ENCODE measurements at regions not wholly inside any gene's neighbourhood (a gene's known extent, or its start where the extent isn't known, plus 50 kb on each side); places are given as distances from the start of the nearest gene placed in this dataset.

DNA sequence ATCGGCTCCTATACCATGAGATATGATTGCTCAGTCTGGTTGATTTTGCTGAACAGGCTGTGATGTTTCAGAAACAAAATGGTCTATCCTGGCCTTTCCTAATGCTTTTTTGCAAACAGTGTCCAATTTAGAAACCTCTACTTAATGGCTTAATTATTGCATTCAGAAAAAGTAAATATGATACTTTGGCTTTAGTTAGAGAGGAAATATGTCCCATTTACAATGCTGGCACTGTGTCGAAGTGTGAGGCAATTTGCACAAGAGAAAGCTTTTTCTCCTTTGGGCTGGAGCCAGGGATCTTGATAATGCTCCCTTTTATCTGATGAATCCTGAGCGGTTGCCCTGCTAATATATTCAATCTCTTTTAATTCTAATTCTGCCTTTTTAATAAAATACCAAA, 418.9 kb downstream of the EPHA4 start:
- ChIA-PET POLR2A (ENCODE audit: unreplicated experiment) (no interaction called here), CTCF (no interaction called here)
- Histone ChIP-seq H3K27me3 (ENCODE audit: low read length) (peaks cover 23% of the 10 kb centered on the region; the same call in 1 of the 2 replicates), H3F3A (ENCODE audit: low read length, unreplicated experiment) (no peaks in the 10 kb centered on the region), H3K9me2 (replicated peaks; ENCODE audit: low read length) (no peaks in the 10 kb centered on the region), H3K4me3 (ENCODE audit: low read length) (no peak overlapping the region), H3K4me1 (ENCODE audit: insufficient read depth, low read length) (no peaks in the 10 kb centered on the region), H2AFZ (ENCODE audit: low read length) (no peak overlapping the region), H3K9me3 (ENCODE audit: low read length) (no peaks in the 10 kb centered on the region), H4K20me1 (ENCODE audit: low read length) (no peaks in the 10 kb centered on the region), H3K27ac (ENCODE audit: low read length) (no peak overlapping the region), H3K4me2 (ENCODE audit: low read length) (no peak overlapping the region), H3K36me3 (ENCODE audit: low read depth, low read length) (no peaks in the 10 kb centered on the region), H3K9ac (ENCODE audit: low read length) (no peak overlapping the region), H3K79me2 (ENCODE audit: low read length) (no peaks in the 10 kb centered on the region)
- no TSS peak for BruUV-seq (replicated peaks)
- ATAC-seq, result no peak
- DNase-seq, result no peak
- no peak for TF ChIP-seq EZH2phosphoT487 (IDR thresholded peaks at IDR 0.05; ENCODE audit: borderline replicate concordance, low read length)
- TF ChIP-seq EZH2 (IDR thresholded peaks at IDR 0.05; ENCODE audit: low read length, unreplicated experiment), result no peak
- TF ChIP-seq CTCF (conservative IDR thresholded peaks at IDR 0.05; ENCODE audit: low read depth, low read length), result no peak
- intact Hi-C loops (cut with micrococcal nuclease), result no loop called here

- no TSS peak for BruUV-seq (replicated peaks)
- TF ChIP-seq CTCF (conservative IDR thresholded peaks at IDR 0.05; ENCODE audit: low read depth, low read length) (no peak), EZH2 (IDR thresholded peaks at IDR 0.05; ENCODE audit: low read length, unreplicated experiment) (no peak), EZH2phosphoT487 (IDR thresholded peaks at IDR 0.05; ENCODE audit: borderline replicate concordance, low read length) (no peak)
- H3K9ac ChIP-seq (ENCODE audit: low read length), result no peak overlapping the region
- no peak overlapping the region for H2AFZ ChIP-seq (ENCODE audit: low read length)
- no peaks in the 10 kb centered on the region for H3K9me3 ChIP-seq (ENCODE audit: low read length)
- POLR2A ChIA-PET (ENCODE audit: unreplicated experiment), result no interaction called here
- H3F3A ChIP-seq (ENCODE audit: low read length, unreplicated experiment), result no peaks in the 10 kb centered on the region
- CTCF ChIA-PET, result no interaction called here
- no peaks in the 10 kb centered on the region for H3K36me3 ChIP-seq (ENCODE audit: low read depth, low read length)
- ATAC-seq, result no peak
- H3K79me2 ChIP-seq (ENCODE audit: low read length), result no peaks in the 10 kb centered on the region
- peaks cover 23% of the 10 kb centered on the region; the same call in 1 of the 2 replicates for H3K27me3 ChIP-seq (ENCODE audit: low read length)
- no peak overlapping the region for H3K4me3 ChIP-seq (ENCODE audit: low read length)
- H3K27ac ChIP-seq (ENCODE audit: low read length), result no peak overlapping the region
- H4K20me1 ChIP-seq (ENCODE audit: low read length), result no peaks in the 10 kb centered on the region
- no peak for DNase-seq
- H3K4me1 ChIP-seq (ENCODE audit: insufficient read depth, low read length), result no peaks in the 10 kb centered on the region
- H3K4me2 ChIP-seq (ENCODE audit: low read length), result no peak overlapping the region
- H3K9me2 ChIP-seq (replicated peaks; ENCODE audit: low read length), result no peaks in the 10 kb centered on the region
- intact Hi-C loops (cut with micrococcal nuclease), result no loop called here
Observed at GRCh38 chr2:221154176-221154575, 417.9 kb downstream of the EPHA4 start.

DNA sequence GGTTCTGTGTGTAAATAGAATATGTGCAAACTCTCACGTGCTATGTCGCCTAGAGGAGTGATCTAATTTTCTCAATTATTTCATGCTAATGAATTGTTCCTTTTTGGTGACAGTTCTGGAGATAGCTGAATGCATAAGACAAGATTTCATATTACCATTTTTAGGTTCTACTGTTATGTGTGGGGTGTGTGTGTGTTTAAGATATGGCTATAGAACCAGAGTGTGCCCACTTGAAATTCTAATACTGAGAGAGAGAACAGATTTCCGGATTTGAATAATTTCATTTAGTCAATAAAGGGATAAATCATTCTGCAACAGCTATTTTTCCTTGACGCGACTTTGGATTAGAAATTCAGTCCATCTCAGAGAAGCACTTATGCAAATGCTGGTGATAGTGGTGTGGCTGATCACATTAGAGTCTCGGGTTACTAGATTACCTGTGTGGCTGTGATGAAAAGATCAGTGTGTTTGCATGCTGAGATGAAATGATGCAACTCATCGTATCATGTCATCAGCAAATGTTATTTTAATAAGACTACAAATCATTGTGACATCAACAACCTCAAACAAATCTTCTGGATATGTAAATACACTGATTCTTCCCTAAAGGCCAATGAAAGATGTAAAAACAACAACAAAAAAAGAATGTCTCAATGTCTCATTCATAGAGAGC, 415.9 kb downstream of the EPHA4 start:
- H3K9ac ChIP-seq (ENCODE audit: low read length), result no peak overlapping the region
- ChIA-PET CTCF (no interaction called here), POLR2A (ENCODE audit: unreplicated experiment) (no interaction called here)
- H3F3A ChIP-seq (ENCODE audit: low read length, unreplicated experiment), result no peaks in the 10 kb centered on the region
- H2AFZ ChIP-seq (ENCODE audit: low read length), result no peak overlapping the region
- H4K20me1 ChIP-seq (ENCODE audit: low read length), result no peaks in the 10 kb centered on the region
- no TSS peak for BruUV-seq (replicated peaks)
- no peak for ATAC-seq
- H3K9me3 ChIP-seq (ENCODE audit: low read length), result no peaks in the 10 kb centered on the region
- intact Hi-C loops (cut with micrococcal nuclease), result no loop called here
- H3K27ac ChIP-seq (ENCODE audit: low read length), result no peak overlapping the region
- H3K9me2 ChIP-seq (replicated peaks; ENCODE audit: low read length), result no peaks in the 10 kb centered on the region
- no peaks in the 10 kb centered on the region for H3K4me1 ChIP-seq (ENCODE audit: insufficient read depth, low read length)
- no peak overlapping the region for H3K4me2 ChIP-seq (ENCODE audit: low read length)
- no peak overlapping the region for H3K4me3 ChIP-seq (ENCODE audit: low read length)
- H3K27me3 ChIP-seq (ENCODE audit: low read length), result peaks cover 24% of the 10 kb centered on the region; the same call in 1 of the 2 replicates
- no peak for DNase-seq
- no peaks in the 10 kb centered on the region for H3K79me2 ChIP-seq (ENCODE audit: low read length)
- no peaks in the 10 kb centered on the region for H3K36me3 ChIP-seq (ENCODE audit: low read depth, low read length)
- no peak for TF ChIP-seq EZH2phosphoT487 (IDR thresholded peaks at IDR 0.05; ENCODE audit: borderline replicate concordance, low read length)
- TF ChIP-seq CTCF (conservative IDR thresholded peaks at IDR 0.05; ENCODE audit: low read depth, low read length), result no peak
- TF ChIP-seq EZH2 (IDR thresholded peaks at IDR 0.05; ENCODE audit: low read length, unreplicated experiment), result no peak
